ENCODE measurements at regions not wholly inside any gene's neighbourhood (a gene's known extent, or its start where the extent isn't known, plus 50 kb on each side); places are given as distances from the start of the nearest gene placed in this dataset.
A peak's percentile ranks its signal among the peaks of the same experiment; 100 is the strongest.
"Not testable (repeated sequence)": the region's sequence is repeated elsewhere in the genome, so short reads cannot be mapped to it uniquely, and the experiment has no call there.

- DNase-seq = peak; percentile 37
These were observed 699.0 kb upstream of the ARRDC3 start for GRCh38 chr5:92081958-92082712.

GRCh38 chr5:92070786-92071185 lies 687.7 kb upstream of the ARRDC3 start:
- DNase-seq = no peak

- no peak for DNase-seq
These were observed 681.9 kb upstream of the ARRDC3 start for GRCh38 chr5:92064993-92065392.

- no peak for DNase-seq
These were observed 668.6 kb upstream of the ARRDC3 start for GRCh38 chr5:92051741-92052140.

GRCh38 chr5:92050970-92051369 lies 667.9 kb upstream of the ARRDC3 start:
- no peak for DNase-seq

GRCh38 chr5:92041911-92042660 lies 659.0 kb upstream of the ARRDC3 start:
- DNase-seq = no peak

GRCh38 chr5:92041206-92041605 lies 658.1 kb upstream of the ARRDC3 start:
- no peak for DNase-seq

GRCh38 chr5:92029792-92030191 lies 646.7 kb upstream of the ARRDC3 start:
- DNase-seq = not testable (repeated sequence)

- DNase-seq = no peak
These were observed 640.4 kb upstream of the ARRDC3 start for GRCh38 chr5:92023555-92023954.

- DNase-seq = no peak
These were observed 640.0 kb upstream of the ARRDC3 start for GRCh38 chr5:92023141-92023471.

- DNase-seq = no peak
These were observed 639.5 kb upstream of the ARRDC3 start for GRCh38 chr5:92022415-92023140.

- no peak for DNase-seq
These were observed 636.4 kb upstream of the ARRDC3 start for GRCh38 chr5:92019376-92019990.

- DNase-seq = no peak
These were observed 634.7 kb upstream of the ARRDC3 start for GRCh38 chr5:92017776-92018175.

GRCh38 chr5:92011845-92012244 lies 628.7 kb upstream of the ARRDC3 start:
- not testable (repeated sequence) for DNase-seq

GRCh38 chr5:92003806-92004205 lies 620.7 kb upstream of the ARRDC3 start:
- DNase-seq = peak; percentile 23

GRCh38 chr5:92002721-92003274 lies 619.7 kb upstream of the ARRDC3 start:
- DNase-seq = peak; percentile 27

- DNase-seq = no peak
These were observed 615.7 kb upstream of the ARRDC3 start for GRCh38 chr5:91998774-91999173.

- DNase-seq = no peak
These were observed 600.8 kb upstream of the ARRDC3 start for GRCh38 chr5:91983869-91984268.

GRCh38 chr5:91978221-91978882 lies 595.2 kb upstream of the ARRDC3 start:
- no peak for DNase-seq

- DNase-seq = no peak
These were observed 594.5 kb upstream of the ARRDC3 start for GRCh38 chr5:91977579-91977978.

GRCh38 chr5:91976451-91976850 lies 593.3 kb upstream of the ARRDC3 start:
- DNase-seq = no peak

- DNase-seq = no peak
These were observed 580.0 kb upstream of the ARRDC3 start for GRCh38 chr5:91963166-91963565.

Measured in eye (tissue), 1 donor.